SKM-1 (cell line): ENCODE measurements at regions not wholly inside any gene's neighbourhood (a gene's known extent, or its start where the extent isn't known, plus 50 kb on each side); places are given as distances from the start of the nearest gene placed in this dataset.
"Not testable (repeated sequence)": the region's sequence is repeated elsewhere in the genome, so short reads cannot be mapped to it uniquely, and the experiment has no call there.

Experiments used
- DNase-seq: peaks from one replicate; lab custom pipeline; 2025; ENCODE audit not compliant: unreplicated experiment; lab: John Stamatoyannopoulos, UW

GRCh38 chr5:62082370-62082801 is 223.6 kb upstream of the KIF2A start:
- no peak for DNase-seq

DNA sequence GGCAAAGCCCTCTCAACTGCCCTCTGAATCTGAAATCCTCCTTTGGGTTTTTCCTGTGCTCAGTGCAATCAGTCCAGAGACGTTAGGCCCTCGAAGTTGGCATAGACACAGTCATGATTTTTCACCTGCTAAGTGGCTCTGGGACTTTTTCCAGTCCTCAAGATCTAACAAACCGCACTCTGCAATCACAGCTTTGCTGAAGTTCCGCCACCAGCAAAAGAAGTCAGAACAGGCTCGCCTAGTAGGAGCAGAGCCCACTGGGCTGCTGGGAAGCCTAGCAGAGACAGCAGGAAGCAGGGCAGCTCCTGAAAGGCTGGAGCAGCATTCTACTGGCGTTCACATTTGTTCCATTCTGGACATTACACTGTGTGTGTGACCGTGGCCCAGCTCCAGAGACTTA is 222.8 kb upstream of the KIF2A start:
- DNase-seq: no peak

DNA sequence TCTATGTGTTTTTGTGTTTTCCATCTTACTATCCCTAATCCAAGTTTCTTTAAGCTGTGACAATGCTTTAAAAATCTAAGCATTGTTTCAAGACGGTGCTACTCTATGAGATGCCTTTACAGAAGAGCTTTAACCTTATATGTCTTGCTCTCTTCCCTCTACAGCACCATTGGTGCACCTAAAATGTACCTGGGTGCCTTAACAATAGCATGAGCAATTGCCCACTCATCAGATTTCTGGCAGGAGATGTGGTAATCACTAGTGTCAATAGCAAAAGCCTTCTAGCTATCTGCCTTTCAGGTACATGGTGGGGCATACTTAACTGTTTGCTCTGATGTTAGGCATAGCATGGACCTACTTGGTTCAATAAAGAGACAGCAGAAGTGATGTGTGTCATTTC is 222.3 kb upstream of the KIF2A start:
- DNase-seq: no peak

DNA sequence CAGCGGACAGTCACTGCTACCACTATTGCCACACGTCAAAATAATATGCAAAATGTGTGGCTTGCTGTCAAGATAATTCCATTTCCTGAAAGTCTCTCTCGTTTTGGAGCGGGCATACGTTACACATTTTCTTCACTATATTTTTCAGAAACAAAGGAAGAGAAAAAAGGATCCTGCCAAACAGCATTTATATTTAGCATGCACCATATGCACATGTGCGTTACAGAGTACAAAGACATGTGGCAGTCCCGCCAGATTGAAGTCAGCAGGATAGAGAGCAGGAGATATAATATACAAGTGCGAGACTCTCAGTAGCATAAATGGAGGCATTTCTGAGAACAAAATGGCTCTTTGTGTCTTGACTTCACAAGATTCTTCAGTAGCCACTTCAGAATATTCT is 221.6 kb upstream of the KIF2A start:
- DNase-seq: no peak

DNA sequence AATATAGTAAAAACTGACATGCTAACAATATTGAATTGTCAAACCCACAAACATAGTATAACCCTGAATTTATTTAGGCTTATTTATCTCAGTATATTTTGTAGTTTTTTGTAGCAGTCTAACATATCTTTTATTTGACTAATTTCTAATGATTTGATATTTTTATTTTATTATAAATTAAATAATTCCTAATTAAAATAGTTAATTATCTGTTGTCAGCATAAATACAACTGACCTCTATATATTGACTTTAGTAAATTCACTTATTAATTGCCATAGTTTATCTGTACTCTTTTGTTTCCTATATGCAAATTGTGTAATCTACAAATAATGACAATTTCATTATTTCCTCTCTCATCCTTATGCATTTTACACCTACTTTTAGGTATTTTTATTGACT is 215.1 kb upstream of the KIF2A start:
- DNase-seq: no peak

- no peak for DNase-seq
Measured at GRCh38 chr5:62093411-62093810, 212.6 kb upstream of the KIF2A start.

DNA sequence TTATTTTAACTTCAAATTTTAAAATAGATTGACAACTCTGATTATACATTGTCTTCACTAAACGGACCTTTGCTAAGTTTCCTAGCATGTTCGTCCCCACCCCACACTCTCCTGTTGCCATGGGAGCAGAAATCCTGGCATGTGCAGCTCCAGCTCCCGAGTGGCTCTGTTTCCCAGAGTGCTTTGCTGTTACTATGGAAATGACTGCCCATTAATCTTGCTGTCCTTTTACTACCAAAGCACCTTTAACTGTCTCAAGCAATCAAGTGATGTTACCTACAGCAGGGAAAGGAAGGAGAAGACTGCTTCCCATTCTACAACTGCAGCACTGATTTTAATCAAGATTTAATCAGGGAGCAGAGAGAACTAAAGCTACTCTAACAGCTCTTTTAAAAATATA is 212.0 kb upstream of the KIF2A start:
- DNase-seq: no peak

DNA sequence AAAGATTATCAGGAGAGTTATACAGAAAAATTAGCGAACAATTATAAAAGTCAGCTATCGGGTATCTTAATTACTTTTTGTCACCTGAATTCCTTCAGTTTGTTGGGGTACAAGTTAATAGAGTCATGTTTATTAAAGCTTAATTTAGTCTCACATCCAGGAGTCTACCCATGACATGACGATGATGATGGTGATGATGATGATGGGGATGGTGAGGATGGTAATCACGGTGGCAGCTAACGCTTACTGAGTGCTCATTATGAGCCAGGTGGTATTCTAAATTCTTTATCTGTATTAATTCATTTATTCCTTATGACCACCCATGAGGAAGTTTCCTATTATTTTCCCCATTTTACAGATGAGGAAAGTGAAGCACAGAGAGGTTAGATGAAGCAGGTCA is 208.6 kb upstream of the KIF2A start:
- no peak for DNase-seq

DNA sequence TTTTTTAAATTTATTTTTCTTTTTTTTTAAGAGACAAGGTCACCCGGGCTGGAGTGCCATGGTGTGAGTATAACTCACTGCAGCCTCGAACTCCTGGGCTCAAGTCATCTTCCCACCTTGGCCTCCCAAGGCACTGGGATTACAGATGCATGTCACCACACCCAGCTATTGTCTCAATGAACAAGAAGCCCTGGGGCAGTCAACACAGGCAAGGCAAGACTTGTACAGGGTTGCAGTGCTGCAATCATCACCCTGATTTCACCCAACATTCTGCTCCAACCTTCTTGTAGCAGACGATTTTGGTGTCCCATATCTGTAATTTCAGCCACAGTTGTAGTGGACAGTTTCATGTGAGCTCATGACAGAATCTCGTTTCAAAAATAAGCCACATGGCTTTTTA is 205.8 kb upstream of the KIF2A start:
- DNase-seq: no peak

DNA sequence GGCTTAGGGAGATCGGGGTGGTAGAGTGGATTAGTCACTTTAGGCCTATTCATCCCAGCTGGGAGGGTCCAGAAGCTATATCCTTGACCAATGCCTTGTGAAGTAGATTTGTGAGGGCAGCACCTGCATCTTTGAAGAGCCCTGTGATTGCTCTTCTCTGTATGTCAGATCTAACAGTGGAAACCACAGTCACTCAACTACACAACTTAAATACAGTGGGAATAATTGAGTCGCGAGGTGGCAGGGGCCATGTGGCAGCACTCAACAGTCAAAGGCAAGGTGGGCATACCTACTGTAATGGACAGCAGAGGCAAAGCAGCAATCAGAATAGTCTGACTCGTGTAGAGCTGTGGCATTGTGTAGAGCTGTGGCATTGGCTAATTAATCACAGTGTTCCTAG is 202.1 kb upstream of the KIF2A start:
- not testable (repeated sequence) for DNase-seq

GRCh38 chr5:62111428-62111827 is 194.6 kb upstream of the KIF2A start:
- no peak for DNase-seq

DNA sequence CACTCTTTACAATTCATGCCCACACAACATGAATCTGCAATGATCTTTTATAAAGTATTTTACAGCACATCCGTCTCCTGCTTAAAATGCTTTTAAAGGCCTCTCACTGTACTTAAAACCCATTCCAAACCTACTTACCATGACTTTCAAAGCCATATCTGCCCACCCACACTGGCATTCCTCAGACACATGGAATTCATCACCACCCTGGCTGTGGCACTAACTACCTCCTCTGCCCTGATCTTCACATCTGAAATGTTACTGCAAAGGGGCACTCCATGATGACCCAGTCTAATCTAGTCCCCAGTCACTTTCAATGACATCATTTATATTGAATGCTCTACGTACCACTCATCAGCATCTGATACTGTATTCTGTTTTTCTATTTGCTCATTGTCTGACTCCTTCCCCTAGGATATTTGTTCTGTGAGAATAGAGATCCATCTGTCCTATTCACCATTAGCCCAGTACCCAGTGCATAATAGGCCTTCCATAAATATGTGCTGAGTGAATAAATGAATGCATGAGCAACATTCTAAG is 193.2 kb upstream of the KIF2A start:
- no peak for DNase-seq

DNA sequence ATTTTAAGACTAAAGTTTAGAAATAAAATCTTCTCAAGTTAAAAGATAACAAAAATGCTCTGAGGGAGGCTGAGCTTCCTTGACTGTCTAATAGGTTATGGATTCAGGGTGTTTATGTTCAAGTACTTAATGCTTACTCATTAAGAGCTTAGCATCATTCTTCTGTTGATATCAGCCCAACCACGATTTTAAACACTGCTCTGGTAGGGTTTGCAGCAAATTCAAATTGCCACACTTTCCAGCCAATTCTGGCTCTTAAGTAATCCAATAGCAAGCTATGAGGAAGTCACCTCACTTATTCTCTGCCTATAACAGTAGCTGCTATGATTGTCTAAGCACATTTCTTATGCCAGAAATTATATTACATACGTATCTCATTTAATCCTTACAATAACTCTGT is 191.0 kb upstream of the KIF2A start:
- DNase-seq: no peak

DNA sequence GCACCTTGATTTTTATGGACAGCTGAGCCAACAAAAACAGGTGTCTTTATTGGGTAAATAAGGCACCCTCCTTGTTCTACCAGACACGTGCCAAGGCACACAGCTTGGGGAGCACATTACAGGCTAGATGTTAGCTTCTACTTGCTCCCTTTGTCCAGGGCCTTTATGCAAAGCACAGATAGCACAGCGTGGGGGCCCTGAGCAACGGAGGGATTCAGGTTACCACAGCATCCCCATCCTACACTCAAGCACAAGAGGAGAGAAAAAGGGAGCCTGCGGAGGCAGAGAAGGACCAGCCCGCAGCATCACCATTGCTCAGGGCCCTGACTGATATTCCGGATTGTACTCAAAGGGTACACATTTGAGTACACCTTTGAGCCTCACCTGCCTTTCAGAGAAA is 181.7 kb upstream of the KIF2A start:
- no peak for DNase-seq

DNA sequence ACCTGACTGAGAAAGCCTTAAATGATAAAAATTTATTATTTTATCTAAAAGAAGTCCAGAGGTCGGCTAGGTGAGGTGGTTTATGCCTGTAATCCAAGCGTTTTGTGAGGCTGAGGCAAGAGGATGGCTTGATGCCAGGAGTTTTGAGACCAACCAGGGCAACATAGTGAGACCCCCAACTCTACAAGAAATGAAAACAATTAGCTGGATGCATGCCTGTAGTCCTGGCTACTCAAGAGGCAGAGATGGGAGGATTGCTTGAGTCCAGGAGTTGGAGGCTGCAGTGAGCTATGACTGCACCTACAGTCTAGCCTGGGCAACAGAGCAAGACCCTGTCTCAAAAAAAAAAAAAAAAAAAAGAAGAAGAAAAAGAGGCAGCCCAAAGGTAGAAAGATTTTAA is 179.9 kb upstream of the KIF2A start:
- DNase-seq: no peak

GRCh38 chr5:62127098-62127736 is 178.8 kb upstream of the KIF2A start:
- DNase-seq: no peak

DNA sequence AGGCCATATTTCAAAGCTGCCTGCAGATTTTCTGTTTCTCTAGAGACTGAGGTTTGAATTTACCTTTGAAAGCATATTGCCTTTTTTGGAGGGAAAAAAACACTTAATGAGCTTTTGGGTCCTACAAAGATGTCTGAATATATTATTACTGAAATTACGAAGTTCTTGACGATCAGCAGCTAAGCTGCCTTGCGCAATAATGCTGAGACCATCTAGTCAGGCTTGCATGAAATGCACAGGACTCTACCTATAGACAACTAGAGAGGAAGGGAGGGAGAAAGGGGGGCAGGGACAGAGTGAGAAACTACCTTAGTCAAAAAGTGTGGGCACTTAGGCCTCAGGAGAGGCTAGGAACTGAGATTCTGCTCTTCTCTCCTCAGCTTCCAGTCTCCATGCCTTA is 175.9 kb upstream of the KIF2A start:
- DNase-seq: no peak

DNA sequence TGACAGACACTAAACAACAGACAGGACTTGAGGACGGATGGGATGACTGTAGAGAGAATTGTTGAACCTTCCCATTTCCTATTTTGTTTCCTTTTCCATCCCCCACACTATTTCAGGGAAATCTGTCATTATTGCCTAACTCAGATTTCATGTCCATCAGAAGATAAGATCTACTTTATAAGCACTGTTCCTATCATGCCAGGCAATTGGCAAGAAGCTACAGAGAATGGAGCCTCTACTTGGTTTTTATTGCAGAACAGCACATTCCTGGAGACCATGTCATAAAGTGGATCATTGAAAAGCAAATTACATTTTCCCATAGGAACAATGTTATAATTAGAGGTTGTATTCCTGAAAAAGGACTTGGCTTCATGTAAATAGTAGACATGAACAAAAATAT is 173.7 kb upstream of the KIF2A start:
- DNase-seq: no peak

GRCh38 chr5:62133426-62133825 is 172.6 kb upstream of the KIF2A start:
- DNase-seq: no peak

GRCh38 chr5:62134811-62135210 is 171.2 kb upstream of the KIF2A start:
- no peak for DNase-seq

DNA sequence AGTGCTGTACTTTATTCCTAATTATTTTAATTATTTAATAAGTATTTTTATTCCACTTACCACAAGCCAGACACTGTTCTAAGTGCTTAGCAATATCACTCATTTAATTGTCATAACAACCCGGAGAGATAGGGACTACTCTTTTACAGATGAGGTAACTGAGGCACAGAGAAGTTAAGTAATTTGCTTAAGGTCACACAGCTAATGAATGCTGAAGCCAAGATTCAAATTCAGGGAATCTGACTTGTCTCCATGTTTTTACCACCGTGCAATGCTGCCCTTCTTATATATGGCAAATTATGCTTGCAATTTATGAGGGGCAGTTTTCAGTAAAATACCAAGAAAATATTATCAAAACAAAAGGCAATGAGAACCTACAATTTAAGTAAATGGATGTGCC is 168.4 kb upstream of the KIF2A start:
- no peak for DNase-seq

- no peak for DNase-seq
Measured at GRCh38 chr5:62138607-62139006, 167.4 kb upstream of the KIF2A start.

DNA sequence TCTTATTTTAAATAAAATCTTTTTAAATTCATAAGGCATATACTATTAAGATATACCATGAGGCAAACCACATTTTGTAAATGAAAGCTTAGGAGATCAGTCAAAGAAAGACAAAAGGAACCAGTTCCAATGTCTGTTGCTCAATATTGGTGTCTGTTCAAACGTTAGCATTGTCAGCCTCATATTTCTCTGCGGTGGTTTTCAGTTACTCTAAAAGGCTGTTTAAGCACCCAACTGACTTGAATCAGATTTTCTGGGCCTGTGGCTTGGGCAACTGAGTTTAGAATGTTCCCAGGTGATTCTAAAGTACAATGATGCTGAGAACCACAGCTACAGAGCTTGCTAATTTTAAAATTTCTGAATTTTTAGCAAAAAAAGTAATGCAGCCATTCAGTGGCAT is 166.3 kb upstream of the KIF2A start:
- DNase-seq: no peak
